A673 (cell line): ENCODE measurements at regions not wholly inside any gene's neighbourhood (a gene's known extent, or its start where the extent isn't known, plus 50 kb on each side); places are given as distances from the start of the nearest gene placed in this dataset.

ENCODE experiments used
- BruUV-seq: library from RNA; stranded (reverse); fragments of 400-500 nt; replicated peaks from 2 replicates; lab custom pipeline; 2021; lab: Mats Ljungman, UMichigan
- CTCF ChIA-PET: fragments of 300-600 bp; sonication (Branson Sonifier 250); formaldehyde crosslinking; loops from one replicate; lab custom pipeline; 2022; ENCODE audit warnings: antibody characterized with exemption; lab: Charles Lee
- POLR2A ChIA-PET: fragments of 300-600 bp; sonication (Branson Sonifier 250); formaldehyde crosslinking; loops from one replicate; lab custom pipeline; 2022; ENCODE audit warnings: antibody characterized with exemption; ENCODE audit not compliant: low non-redundant PET; lab: Charles Lee
- DNase-seq: peaks from one replicate; pipeline ENCODE4 v3.0.0-alpha.2; 2015; ENCODE audit warnings: low spot score
- H3K27ac ChIP-seq: fragments of 200-600 bp; sonication (generic); 2 replicates; pipeline ENCODE4 v1.5.1; 2016; ENCODE audit warnings: mixed run types, low read depth, mild to moderate bottlenecking, mixed read lengths, antibody characterized with exemption, low read length; ENCODE audit not compliant: poor library complexity, severe bottlenecking
- H3K27me3 ChIP-seq: fragments of 200-600 bp; sonication (generic); replicated peaks from 2 replicates; pipeline ENCODE4 v1.6.1; 2017; ENCODE audit warnings: mixed run types, low read depth, mild to moderate bottlenecking, mixed read lengths, antibody characterized with exemption, low read length; ENCODE audit not compliant: insufficient read depth, poor library complexity
- H3K36me3 ChIP-seq: fragments of 200-600 bp; sonication (generic); 2 replicates; pipeline ENCODE4 v1.6.1; 2016; ENCODE audit warnings: mixed run types, mild to moderate bottlenecking, mixed read lengths, antibody characterized with exemption, low read length; ENCODE audit not compliant: insufficient read depth, poor library complexity, severe bottlenecking
- H3K4me1 ChIP-seq: fragments of 200-600 bp; sonication (generic); 2 replicates; pipeline ENCODE4 v1.6.1; 2017; ENCODE audit warnings: mixed run types, mild to moderate bottlenecking, mixed read lengths, antibody characterized with exemption, low read length; ENCODE audit not compliant: insufficient read depth, poor library complexity, severe bottlenecking
- H3K4me3 ChIP-seq: fragments of 200-600 bp; sonication (generic); 2 replicates; pipeline ENCODE4 v1.5.1; 2016; ENCODE audit warnings: low read depth, mixed run types, mild to moderate bottlenecking, mixed read lengths, low read length; ENCODE audit not compliant: poor library complexity, severe bottlenecking
- H3K9me3 ChIP-seq: fragments of 200-600 bp; sonication (generic); 2 replicates; pipeline ENCODE4 v1.6.1; 2016; ENCODE audit warnings: mixed run types, low read depth, mild to moderate bottlenecking, mixed read lengths, antibody characterized with exemption, low read length; ENCODE audit not compliant: poor library complexity, severe bottlenecking
- CTCF ChIP-seq: fragments of 300-800, 200-600 bp; sonication (generic); conservative IDR thresholded peaks from 2 replicates; pipeline ENCODE4 v1.5.1; 2017; ENCODE audit warnings: low read depth, mild to moderate bottlenecking, antibody characterized with exemption, low read length, moderate library complexity, mixed read lengths
- EZH2 ChIP-seq: fragments of 200-600 bp; sonication (generic); IDR thresholded peaks from 2 replicates; pipeline ENCODE4 v1.6.1; 2017; ENCODE audit warnings: borderline replicate concordance, low read depth, mild to moderate bottlenecking, mixed read lengths, antibody characterized with exemption, low read length; ENCODE audit not compliant: poor library complexity, severe bottlenecking
- intact Hi-C: fragments of 100-400 bp; cut with micrococcal nuclease; formaldehyde crosslinking; loops from one replicate; pipeline ENCODE4 v1.10.0; 2022; ENCODE audit not compliant: unreplicated experiment

- intact Hi-C loops = no loop called here
- H3K4me3 ChIP-seq = no peak overlapping the region
- no peaks in the 10 kb centered on the region for H3K27me3 ChIP-seq
- no peak for DNase-seq
- H3K36me3 ChIP-seq = no peaks in the 10 kb centered on the region
- BruUV-seq = no TSS peak
- ChIA-PET CTCF (no interaction called here), POLR2A (no interaction called here)
- no peak for TF ChIP-seq EZH2
- no peak for TF ChIP-seq CTCF
- peaks cover 14% of the 10 kb centered on the region for H3K9me3 ChIP-seq
- no peak overlapping the region for H3K27ac ChIP-seq
- no peaks in the 10 kb centered on the region for H3K4me1 ChIP-seq
Observed at GRCh38 chr10:9885761-9886160, 1131.9 kb upstream of the CELF2 start.

- no peaks in the 10 kb centered on the region for H3K4me1 ChIP-seq
- intact Hi-C loops = no loop called here
- no peaks in the 10 kb centered on the region for H3K36me3 ChIP-seq
- DNase-seq = no peak
- POLR2A ChIA-PET = no interaction called here
- TF ChIP-seq CTCF (no peak), EZH2 (no peak)
- no TSS peak for BruUV-seq
- H3K4me3 ChIP-seq = no peak overlapping the region
- H3K27ac ChIP-seq = no peak overlapping the region
- CTCF ChIA-PET = no interaction called here
- peaks cover 14% of the 10 kb centered on the region for H3K9me3 ChIP-seq
- H3K27me3 ChIP-seq = no peaks in the 10 kb centered on the region
Observed at GRCh38 chr10:9886772-9887171, 1130.9 kb upstream of the CELF2 start.

GRCh38 chr10:9895453-9895852 lies 1122.2 kb upstream of the CELF2 start:
- DNase-seq = no peak
- Histone ChIP-seq H3K27ac (no peak overlapping the region), H3K27me3 (no peaks in the 10 kb centered on the region), H3K4me3 (no peak overlapping the region), H3K36me3 (no peaks in the 10 kb centered on the region), H3K4me1 (no peaks in the 10 kb centered on the region), H3K9me3 (peaks cover 8% of the 10 kb centered on the region)
- BruUV-seq = no TSS peak
- CTCF ChIA-PET = no interaction called here
- intact Hi-C loops = no loop called here
- TF ChIP-seq EZH2 = no peak
- TF ChIP-seq CTCF = no peak
- POLR2A ChIA-PET = no interaction called here
